ENCODE measurements at regions not wholly inside any gene's neighbourhood (a gene's known extent, or its start where the extent isn't known, plus 50 kb on each side); places are given as distances from the start of the nearest gene placed in this dataset.
A peak's percentile ranks its signal among the peaks of the same experiment; 100 is the strongest.

GRCh38 chr4:161256716-161257115 lies 907.1 kb downstream of the FSTL5 start:
- Histone ChIP-seq H3K9me3 (peaks cover 5 to 52% (median 41%) of the 10 kb centered on the region in 8 donors), H3K4me3 (no peak overlapping the region), H3K27ac (no peak overlapping the region), H3K27me3 (replicated peaks in 1 of 7) (no peaks in the 10 kb centered on the region), H3K36me3 (no peaks in the 10 kb centered on the region), H3K4me1 (no peaks in the 10 kb centered on the region)
- WGBS, 5 donors: 80 to 96% (median 88%) methylated on average over 4 of the region's 4 CpGs
- TF ChIP-seq POLR2A (IDR thresholded peaks at IDR 0.05) (no peak), CTCF (IDR thresholded peaks at IDR 0.05 in 8 of 11, conservative IDR thresholded peaks at IDR 0.05 in 3 of 11) (no peak), POLR2AphosphoS5 (IDR thresholded peaks at IDR 0.05) (no peak)
- intact Hi-C loops (cut with DNase I; ENCODE audit: low total_unique reads): no loop called here
- DNase-seq: no peak

GRCh38 chr4:161256172-161256571 lies 907.6 kb downstream of the FSTL5 start:
- peaks cover 5 to 58% (median 41%) of the 10 kb centered on the region in 8 donors for H3K9me3 ChIP-seq
- no peaks in the 10 kb centered on the region for H3K36me3 ChIP-seq
- WGBS, 5 donors: 78 to 92% (median 90%) methylated on average over 5 of the region's 5 CpGs
- H3K4me1 ChIP-seq: no peaks in the 10 kb centered on the region
- no peak overlapping the region for H3K4me3 ChIP-seq
- no peak overlapping the region for H3K27ac ChIP-seq
- no peak for TF ChIP-seq POLR2AphosphoS5 (IDR thresholded peaks at IDR 0.05)
- TF ChIP-seq POLR2A (IDR thresholded peaks at IDR 0.05): no peak
- no peak for TF ChIP-seq CTCF (IDR thresholded peaks at IDR 0.05 in 8 of 11, conservative IDR thresholded peaks at IDR 0.05 in 3 of 11)
- no peak for DNase-seq
- H3K27me3 ChIP-seq (replicated peaks in 1 of 7): no peaks in the 10 kb centered on the region
- intact Hi-C loops (cut with DNase I; ENCODE audit: low total_unique reads): no loop called here

- Histone ChIP-seq H3K4me3 (no peak overlapping the region), H3K9me3 (peaks cover 5 to 65% (median 50%) of the 10 kb centered on the region in 8 donors), H3K36me3 (no peaks in the 10 kb centered on the region), H3K27ac (no peak overlapping the region), H3K27me3 (replicated peaks in 1 of 7) (no peaks in the 10 kb centered on the region), H3K4me1 (no peaks in the 10 kb centered on the region)
- TF ChIP-seq CTCF (IDR thresholded peaks at IDR 0.05 in 8 of 11, conservative IDR thresholded peaks at IDR 0.05 in 3 of 11) (no peak), POLR2A (IDR thresholded peaks at IDR 0.05) (no peak), POLR2AphosphoS5 (IDR thresholded peaks at IDR 0.05) (no peak)
- intact Hi-C loops (cut with DNase I; ENCODE audit: low total_unique reads): no loop called here
- 74 to 90% (median 87%) methylated on average over 3 of the region's 3 CpGs for WGBS, 5 donors
- no peak for DNase-seq
Observed at GRCh38 chr4:161254375-161254774, 909.4 kb downstream of the FSTL5 start.

- Histone ChIP-seq H3K4me1 (no peaks in the 10 kb centered on the region), H3K4me3 (no peak overlapping the region), H3K9me3 (peaks cover 5 to 69% (median 49%) of the 10 kb centered on the region in 8 donors), H3K36me3 (no peaks in the 10 kb centered on the region), H3K27ac (no peak overlapping the region), H3K27me3 (replicated peaks in 1 of 7) (no peaks in the 10 kb centered on the region)
- no peak for TF ChIP-seq POLR2A (IDR thresholded peaks at IDR 0.05)
- no peak for TF ChIP-seq POLR2AphosphoS5 (IDR thresholded peaks at IDR 0.05)
- TF ChIP-seq CTCF (IDR thresholded peaks at IDR 0.05 in 8 of 11, conservative IDR thresholded peaks at IDR 0.05 in 3 of 11): peak in 7 of 11 experiments; percentile 23 to 56 (median 40)
- DNase-seq: no peak
- WGBS, 5 donors: 44 to 58% (median 55%) methylated on average over 6 of the region's 6 CpGs
- intact Hi-C loops (cut with DNase I; ENCODE audit: low total_unique reads): no loop called here
Observed at GRCh38 chr4:161252520-161253141, 911.2 kb downstream of the FSTL5 start.

Measured in spleen (tissue), 11 donors.